ENCODE measurements at regions not wholly inside any gene's neighbourhood (a gene's known extent, or its start where the extent isn't known, plus 50 kb on each side); places are given as distances from the start of the nearest gene placed in this dataset.
A peak's percentile ranks its signal among the peaks of the same experiment; 100 is the strongest.

DNA sequence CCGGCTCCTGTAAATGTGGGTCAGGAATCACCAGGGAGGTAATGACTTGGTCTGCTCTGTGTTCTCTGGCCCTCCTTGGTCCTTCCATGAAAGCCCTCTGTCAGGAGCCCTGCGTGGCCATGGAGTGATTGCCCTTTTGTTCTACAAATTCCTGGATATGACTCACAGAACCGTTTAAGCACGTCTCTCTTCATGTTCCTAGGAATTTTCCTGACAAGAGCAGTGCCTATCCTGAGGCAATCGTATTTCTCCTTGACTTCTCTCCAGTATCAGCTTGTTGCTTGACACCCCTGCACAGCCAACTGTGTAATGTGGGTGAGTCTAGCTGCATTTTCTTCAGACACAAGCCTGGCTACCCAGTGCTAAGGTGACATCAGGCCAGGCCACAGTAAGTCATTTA lies 274.3 kb upstream of the ZNF462 start:
- Histone ChIP-seq H3K79me2 (ENCODE audit: insufficient read depth, low read length) (no peaks in the 10 kb centered on the region), H3K36me3 (ENCODE audit: insufficient read depth, low read length) (no peaks in the 10 kb centered on the region), H3F3A (ENCODE audit: low read depth) (no peaks in the 10 kb centered on the region), H3K4me3 (ENCODE audit: low read length, poor library complexity, severe bottlenecking) (no peak overlapping the region), H3K4me1 (ENCODE audit: insufficient read depth, low read length, poor library complexity, severe bottlenecking) (peaks cover 5% of the 10 kb centered on the region), H2AFZ (ENCODE audit: low read length) (no peak overlapping the region), H3K9me2 (replicated peaks; ENCODE audit: low read depth, low read length) (no peaks in the 10 kb centered on the region), H3K9me3 (ENCODE audit: insufficient read depth, low read depth, low read length) (no peaks in the 10 kb centered on the region), H3K27me3 (ENCODE audit: insufficient read depth, low read length, poor library complexity, severe bottlenecking) (no peaks in the 10 kb centered on the region), H3K4me2 (ENCODE audit: low read depth, low read length, poor library complexity, severe bottlenecking) (no peak overlapping the region), H4K20me1 (ENCODE audit: insufficient read depth, low read length, poor library complexity, severe bottlenecking) (no peaks in the 10 kb centered on the region), H3K9ac (ENCODE audit: low read depth, low read length, poor library complexity, severe bottlenecking) (no peak overlapping the region)
- TF ChIP-seq, protein P1, sequence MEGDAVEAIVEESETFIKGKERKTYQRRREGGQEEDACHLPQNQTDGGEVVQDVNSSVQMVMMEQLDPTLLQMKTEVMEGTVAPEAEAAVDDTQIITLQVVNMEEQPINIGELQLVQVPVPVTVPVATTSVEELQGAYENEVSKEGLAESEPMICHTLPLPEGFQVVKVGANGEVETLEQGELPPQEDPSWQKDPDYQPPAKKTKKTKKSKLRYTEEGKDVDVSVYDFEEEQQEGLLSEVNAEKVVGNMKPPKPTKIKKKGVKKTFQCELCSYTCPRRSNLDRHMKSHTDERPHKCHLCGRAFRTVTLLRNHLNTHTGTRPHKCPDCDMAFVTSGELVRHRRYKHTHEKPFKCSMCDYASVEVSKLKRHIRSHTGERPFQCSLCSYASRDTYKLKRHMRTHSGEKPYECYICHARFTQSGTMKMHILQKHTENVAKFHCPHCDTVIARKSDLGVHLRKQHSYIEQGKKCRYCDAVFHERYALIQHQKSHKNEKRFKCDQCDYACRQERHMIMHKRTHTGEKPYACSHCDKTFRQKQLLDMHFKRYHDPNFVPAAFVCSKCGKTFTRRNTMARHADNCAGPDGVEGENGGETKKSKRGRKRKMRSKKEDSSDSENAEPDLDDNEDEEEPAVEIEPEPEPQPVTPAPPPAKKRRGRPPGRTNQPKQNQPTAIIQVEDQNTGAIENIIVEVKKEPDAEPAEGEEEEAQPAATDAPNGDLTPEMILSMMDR (conservative IDR thresholded peaks at IDR 0.05; ENCODE audit: low read length) = no peak
- no peak for TF ChIP-seq EZH2phosphoT487 (IDR thresholded peaks at IDR 0.05; ENCODE audit: borderline replicate concordance)

DNA sequence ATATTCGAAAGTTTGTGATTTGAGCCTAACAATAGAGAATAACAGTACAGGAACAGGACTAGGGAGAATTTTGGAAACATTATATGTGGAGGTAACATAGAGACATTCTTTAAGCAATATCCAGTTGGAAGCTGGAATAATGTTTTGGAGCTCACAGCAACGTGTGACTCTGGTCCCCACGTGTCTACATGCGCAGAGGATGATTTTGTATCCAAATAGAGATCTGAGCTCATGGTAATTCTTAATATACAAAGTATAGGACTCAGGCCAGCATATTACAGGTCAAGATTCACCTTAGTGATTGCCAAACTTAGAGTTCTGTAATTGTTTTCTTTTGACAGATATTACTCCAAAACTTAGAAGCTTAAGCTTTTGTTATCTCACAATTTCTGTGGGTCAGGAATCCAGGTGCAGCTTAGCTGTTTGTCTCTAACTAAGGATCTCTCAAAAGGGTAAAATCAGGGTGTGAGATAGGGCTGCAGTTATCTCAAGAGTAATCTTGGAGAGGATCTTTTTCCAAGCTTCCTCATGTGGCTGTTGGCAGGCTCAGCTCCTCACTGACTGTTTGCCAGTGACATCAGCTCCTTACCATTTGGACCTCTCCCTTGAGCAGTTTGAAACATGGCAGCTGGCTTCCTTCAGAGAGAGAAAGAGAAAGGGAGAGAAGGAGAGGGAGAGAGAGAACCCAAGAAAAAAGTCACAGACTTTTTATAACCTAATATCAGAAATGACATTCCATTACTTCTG lies 272.0 kb upstream of the ZNF462 start:
- Histone ChIP-seq H3K4me3 (ENCODE audit: low read length, poor library complexity, severe bottlenecking) (no peak overlapping the region), H3K4me2 (ENCODE audit: low read depth, low read length, poor library complexity, severe bottlenecking) (no peak overlapping the region), H3K9me2 (replicated peaks; ENCODE audit: low read depth, low read length) (no peaks in the 10 kb centered on the region), H4K20me1 (ENCODE audit: insufficient read depth, low read length, poor library complexity, severe bottlenecking) (no peaks in the 10 kb centered on the region), H3K9me3 (ENCODE audit: insufficient read depth, low read depth, low read length) (no peaks in the 10 kb centered on the region), H3K36me3 (ENCODE audit: insufficient read depth, low read length) (no peaks in the 10 kb centered on the region), H3K4me1 (ENCODE audit: insufficient read depth, low read length, poor library complexity, severe bottlenecking) (no peaks in the 10 kb centered on the region), H3K79me2 (ENCODE audit: insufficient read depth, low read length) (no peaks in the 10 kb centered on the region), H3K9ac (ENCODE audit: low read depth, low read length, poor library complexity, severe bottlenecking) (no peak overlapping the region), H3K27me3 (ENCODE audit: insufficient read depth, low read length, poor library complexity, severe bottlenecking) (no peaks in the 10 kb centered on the region), H2AFZ (ENCODE audit: low read length) (0 out of 2 replicates have a peak overlapping the region, but pooled peaks have one; percentile 4), H3F3A (ENCODE audit: low read depth) (no peaks in the 10 kb centered on the region)
- TF ChIP-seq EZH2phosphoT487 (IDR thresholded peaks at IDR 0.05; ENCODE audit: borderline replicate concordance) = no peak
- TF ChIP-seq, protein P1 (conservative IDR thresholded peaks at IDR 0.05; ENCODE audit: low read length) = no peak

DNA sequence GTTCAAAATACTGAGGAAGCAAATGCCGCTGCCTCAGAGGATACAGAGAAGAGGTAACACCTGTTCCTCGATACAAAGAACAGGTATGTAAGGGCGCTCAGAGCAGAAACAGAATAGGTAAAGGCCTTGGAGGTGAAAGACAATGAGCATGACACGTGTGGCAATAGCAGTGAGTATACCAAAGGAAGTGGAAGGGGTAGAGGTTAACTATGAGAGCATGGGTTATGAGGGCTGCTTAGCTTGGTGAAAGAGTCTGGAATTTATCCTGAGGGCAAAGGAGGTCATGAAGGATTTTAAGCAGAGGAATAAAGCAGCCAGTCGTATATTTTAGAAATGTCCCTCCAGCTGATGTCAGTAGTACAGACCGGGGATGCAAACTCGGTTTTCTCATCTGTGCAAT lies 269.8 kb upstream of the ZNF462 start:
- no peaks in the 10 kb centered on the region for H3K79me2 ChIP-seq (ENCODE audit: insufficient read depth, low read length)
- no peak overlapping the region for H2AFZ ChIP-seq (ENCODE audit: low read length)
- no peak overlapping the region for H3K9ac ChIP-seq (ENCODE audit: low read depth, low read length, poor library complexity, severe bottlenecking)
- peaks cover 3% of the 10 kb centered on the region for H3K4me1 ChIP-seq (ENCODE audit: insufficient read depth, low read length, poor library complexity, severe bottlenecking)
- no peaks in the 10 kb centered on the region for H3K9me3 ChIP-seq (ENCODE audit: insufficient read depth, low read depth, low read length)
- no peak overlapping the region for H3K4me3 ChIP-seq (ENCODE audit: low read length, poor library complexity, severe bottlenecking)
- no peaks in the 10 kb centered on the region for H4K20me1 ChIP-seq (ENCODE audit: insufficient read depth, low read length, poor library complexity, severe bottlenecking)
- H3K36me3 ChIP-seq (ENCODE audit: insufficient read depth, low read length) = no peaks in the 10 kb centered on the region
- H3F3A ChIP-seq (ENCODE audit: low read depth) = no peaks in the 10 kb centered on the region
- no peak for TF ChIP-seq EZH2phosphoT487 (IDR thresholded peaks at IDR 0.05; ENCODE audit: borderline replicate concordance)
- TF ChIP-seq, protein P1 (conservative IDR thresholded peaks at IDR 0.05; ENCODE audit: low read length) = no peak
- H3K27me3 ChIP-seq (ENCODE audit: insufficient read depth, low read length, poor library complexity, severe bottlenecking) = no peaks in the 10 kb centered on the region
- no peaks in the 10 kb centered on the region for H3K9me2 ChIP-seq (replicated peaks; ENCODE audit: low read depth, low read length)
- no peak overlapping the region for H3K4me2 ChIP-seq (ENCODE audit: low read depth, low read length, poor library complexity, severe bottlenecking)

Data from Loucy (cell line).